ENCODE measurements at regions not wholly inside any gene's neighbourhood (a gene's known extent, or its start where the extent isn't known, plus 50 kb on each side); places are given as distances from the start of the nearest gene placed in this dataset.
"Not testable (repeated sequence)": the region's sequence is repeated elsewhere in the genome, so short reads cannot be mapped to it uniquely, and the experiment has no call there.

- DNase-seq (ENCODE audit: low read depth in 2 of 2), result no peak
These were observed 101.8 kb downstream of the NUFIP1 start for GRCh38 chr13:44887515-44887914.

- DNase-seq (ENCODE audit: low read depth in 2 of 2), result no peak
These were observed 105.1 kb downstream of the NUFIP1 start for GRCh38 chr13:44884076-44884729.

DNA sequence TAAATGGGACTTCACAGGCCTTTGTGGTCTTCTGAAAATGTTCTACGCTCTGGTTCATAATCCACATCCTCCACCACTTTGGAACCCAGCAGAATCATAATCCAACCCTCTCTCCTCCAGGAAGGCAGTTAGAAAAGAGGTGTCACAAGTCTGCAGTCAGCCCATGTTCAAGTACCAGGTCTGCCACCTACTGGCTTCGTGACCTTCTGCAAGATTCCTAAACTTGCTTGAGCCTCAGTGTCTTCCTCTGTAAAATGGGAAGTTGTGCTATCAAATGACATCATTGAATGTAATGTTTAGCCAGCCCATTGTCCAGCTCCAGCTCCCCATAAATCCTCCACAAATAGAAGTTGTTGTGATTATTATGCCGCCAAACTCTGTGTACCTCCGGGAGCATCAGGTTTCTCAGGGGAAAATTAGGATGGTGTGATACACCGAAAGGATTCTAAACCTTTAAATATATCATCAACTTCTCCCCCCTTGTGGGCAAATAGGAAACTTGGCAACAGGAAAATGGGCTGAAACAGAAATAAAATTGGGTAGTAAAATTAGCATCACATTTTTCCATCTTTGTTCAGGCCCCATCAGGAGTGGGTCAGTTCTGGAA, 109.7 kb downstream of the NUFIP1 start:
- no peak for DNase-seq (ENCODE audit: low read depth in 2 of 2)

- DNase-seq (ENCODE audit: low read depth in 2 of 2), result peak in 1 of 2 experiments; percentile 9
These were observed 112.4 kb downstream of the NUFIP1 start for GRCh38 chr13:44876782-44877324.

GRCh38 chr13:44874886-44875630, 114.2 kb downstream of the NUFIP1 start:
- no peak for DNase-seq (ENCODE audit: low read depth in 2 of 2)

- no peak for DNase-seq (ENCODE audit: low read depth in 2 of 2)
These were observed 115.1 kb downstream of the NUFIP1 start for GRCh38 chr13:44874176-44874575.

GRCh38 chr13:44873461-44873860, 115.8 kb downstream of the NUFIP1 start:
- DNase-seq (ENCODE audit: low read depth in 2 of 2), result no peak

GRCh38 chr13:44872751-44873150, 116.5 kb downstream of the NUFIP1 start:
- no peak for DNase-seq (ENCODE audit: low read depth in 2 of 2)

GRCh38 chr13:44870456-44870929, 118.8 kb downstream of the NUFIP1 start:
- DNase-seq (ENCODE audit: low read depth in 2 of 2), result no peak

DNA sequence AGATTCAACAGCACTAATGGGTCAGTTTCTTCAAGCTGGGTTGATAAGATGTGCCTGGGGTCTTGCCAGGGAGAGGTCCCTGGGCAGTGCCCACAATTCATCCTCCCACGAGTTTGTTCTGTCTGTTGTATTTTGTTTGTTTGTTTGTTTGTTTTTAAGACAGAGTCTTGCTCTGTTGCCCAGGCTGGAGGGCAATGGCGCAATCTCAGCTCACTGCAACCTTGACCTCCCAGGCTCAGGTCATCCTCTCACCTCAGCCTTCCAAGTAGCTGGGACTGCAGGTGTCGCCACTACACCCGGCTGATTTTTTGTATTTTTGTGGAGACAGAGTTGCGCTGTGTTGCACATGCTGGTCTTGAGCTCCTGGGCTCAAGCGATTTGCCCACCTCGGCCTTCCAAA, 120.1 kb downstream of the NUFIP1 start:
- DNase-seq (ENCODE audit: low read depth in 2 of 2), result no peak

- DNase-seq (ENCODE audit: low read depth in 2 of 2), result no peak
These were observed 120.9 kb downstream of the NUFIP1 start for GRCh38 chr13:44868397-44868796.

GRCh38 chr13:44867825-44868224, 121.4 kb downstream of the NUFIP1 start:
- DNase-seq (ENCODE audit: low read depth in 2 of 2), result no peak

DNA sequence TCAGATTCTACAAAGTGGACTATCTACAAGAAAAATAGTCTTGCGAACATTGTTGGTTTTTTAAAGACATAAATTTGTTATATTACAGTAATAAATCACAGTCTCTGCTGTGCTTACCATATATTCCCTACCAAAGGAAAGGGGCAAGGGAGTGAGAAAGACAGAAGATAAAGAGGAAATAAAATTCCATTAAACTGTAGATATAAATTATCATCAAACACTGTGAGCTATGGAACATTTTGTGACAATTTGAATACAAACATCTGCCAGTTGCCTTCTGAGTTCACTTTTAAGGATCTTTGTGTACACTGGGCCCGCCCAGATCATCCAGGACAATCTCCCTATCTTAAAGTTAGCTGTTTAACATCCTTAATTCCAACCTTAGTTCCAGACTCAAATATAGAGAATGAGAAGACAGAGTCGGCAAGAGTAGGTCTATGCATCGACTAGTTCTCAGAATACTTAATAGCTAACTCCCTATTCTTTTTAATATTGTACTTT, 122.8 kb downstream of the NUFIP1 start:
- DNase-seq (ENCODE audit: low read depth in 2 of 2), result no peak

GRCh38 chr13:44865722-44866410, 123.4 kb downstream of the NUFIP1 start:
- no peak for DNase-seq (ENCODE audit: low read depth in 2 of 2)

DNA sequence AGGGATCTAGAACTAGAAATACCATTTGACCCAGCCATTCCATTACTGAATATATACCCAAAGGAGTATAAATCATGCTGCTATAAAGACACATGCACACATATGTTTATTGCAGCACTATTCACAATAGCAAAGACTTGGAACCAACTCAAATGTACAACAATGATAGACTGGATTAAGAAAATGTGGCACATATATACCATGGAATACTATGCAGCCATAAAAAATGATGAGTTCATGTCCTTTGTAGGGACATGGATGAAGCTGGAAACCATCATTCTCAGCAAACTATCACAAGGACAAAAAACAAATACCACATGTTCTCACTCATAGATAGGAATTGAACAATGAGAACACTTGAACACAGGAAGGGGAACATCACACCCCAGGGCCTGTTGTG, 125.6 kb downstream of the NUFIP1 start:
- not testable (repeated sequence) for DNase-seq (ENCODE audit: low read depth in 2 of 2)

GRCh38 chr13:44860454-44860853, 128.8 kb downstream of the NUFIP1 start:
- no peak for DNase-seq (ENCODE audit: low read depth in 2 of 2)

GRCh38 chr13:44857736-44858135, 131.5 kb downstream of the NUFIP1 start:
- no peak for DNase-seq (ENCODE audit: low read depth in 2 of 2)

DNA sequence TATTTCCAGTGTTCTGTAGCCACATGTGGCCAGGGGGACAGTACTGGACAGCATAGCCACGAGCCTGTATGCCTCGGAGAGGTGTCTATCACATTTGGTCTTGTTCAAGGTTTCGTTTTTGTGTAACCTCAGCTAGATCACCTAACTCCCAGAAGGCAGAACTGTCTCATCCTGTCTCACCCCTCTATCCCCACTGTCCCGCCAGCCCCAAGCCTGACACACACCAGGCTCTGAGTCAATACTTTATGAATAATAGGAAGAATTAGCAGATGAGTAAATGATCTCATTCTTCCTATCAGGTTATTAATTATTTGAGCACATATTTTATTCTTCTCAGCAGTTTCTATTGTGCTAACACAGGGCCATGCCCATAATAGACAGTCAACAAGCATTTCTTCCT, 132.2 kb downstream of the NUFIP1 start:
- no peak for DNase-seq (ENCODE audit: low read depth in 2 of 2)

DNA sequence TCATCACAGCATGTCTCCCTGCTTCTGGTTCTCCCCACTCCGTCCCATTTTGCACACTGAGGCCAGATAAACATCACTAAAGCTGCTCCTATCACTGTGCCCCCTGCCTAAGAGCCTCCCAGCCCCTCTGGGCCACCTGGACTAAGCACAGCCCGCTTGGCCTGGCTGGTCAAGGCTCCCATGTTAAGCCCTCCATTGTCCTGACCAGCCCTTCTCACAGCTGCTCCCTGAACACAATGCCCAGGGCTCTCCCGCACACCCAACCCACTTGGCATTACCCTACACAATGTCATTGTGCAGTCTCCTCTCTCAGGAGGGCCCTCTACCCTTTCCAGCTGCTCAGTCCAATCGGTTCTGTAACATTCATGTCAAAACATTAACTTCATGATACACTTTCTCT, 133.4 kb downstream of the NUFIP1 start:
- no peak for DNase-seq (ENCODE audit: low read depth in 2 of 2)

GRCh38 chr13:44854313-44855060, 134.8 kb downstream of the NUFIP1 start:
- no peak for DNase-seq (ENCODE audit: low read depth in 2 of 2)

DNA sequence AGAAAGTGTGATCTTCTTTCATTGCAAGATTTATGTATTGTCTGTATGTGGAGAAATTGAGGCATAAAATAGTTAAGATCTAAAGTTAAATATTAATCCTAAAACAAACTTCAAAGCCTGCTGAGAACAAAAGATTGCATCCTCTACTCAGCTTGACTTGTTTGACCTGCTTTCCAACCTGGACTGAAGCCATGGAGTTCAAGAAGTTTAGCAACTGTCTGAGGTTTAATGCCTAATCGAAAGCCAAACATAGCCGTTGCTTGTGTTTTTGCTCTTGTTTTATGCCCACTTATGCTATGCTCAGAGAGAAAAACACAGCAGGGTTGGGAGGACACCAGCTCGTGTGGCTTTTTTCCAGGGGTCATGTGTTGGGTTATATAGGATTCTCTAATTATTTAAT, 135.6 kb downstream of the NUFIP1 start:
- no peak for DNase-seq (ENCODE audit: low read depth in 2 of 2)
